ENCODE measurements at regions not wholly inside any gene's neighbourhood (a gene's known extent, or its start where the extent isn't known, plus 50 kb on each side); places are given as distances from the start of the nearest gene placed in this dataset.
"Not testable (repeated sequence)": the region's sequence is repeated elsewhere in the genome, so short reads cannot be mapped to it uniquely, and the experiment has no call there.

- Histone ChIP-seq H3K4me1 (peaks cover 0 to 9% (median 0%) of the 10 kb centered on the region in 4 donors), H3K27me3 (no peaks in the 10 kb centered on the region), H3K9me3 (no peaks in the 10 kb centered on the region), H3K36me3 (no peaks in the 10 kb centered on the region), H3K4me3 (no peak overlapping the region), H3K27ac (no peak overlapping the region)
- TF ChIP-seq EP300 (IDR thresholded peaks at IDR 0.05) (no peak), CTCF (IDR thresholded peaks at IDR 0.05) (no peak), POLR2A (IDR thresholded peaks at IDR 0.05) (no peak)
- WGBS, 2 donors = 74 to 78% methylated on average over 6 of the region's 6 CpGs
- DNase-seq (ENCODE audit: low spot score in 2 of 2) = no peak
Observed at GRCh38 chr14:76699209-76699938, 61.9 kb upstream of the VASH1 start.

- DNase-seq (ENCODE audit: low spot score in 2 of 2) = no peak
- H3K4me3 ChIP-seq = no peak overlapping the region
- WGBS, 2 donors = 82 to 84% methylated on average over 8 of the region's 8 CpGs
- H3K36me3 ChIP-seq = no peaks in the 10 kb centered on the region
- H3K27me3 ChIP-seq = no peaks in the 10 kb centered on the region
- no peak overlapping the region for H3K27ac ChIP-seq
- H3K4me1 ChIP-seq = peaks cover 0 to 9% (median 0%) of the 10 kb centered on the region in 4 donors
- H3K9me3 ChIP-seq = no peaks in the 10 kb centered on the region
- TF ChIP-seq POLR2A (IDR thresholded peaks at IDR 0.05) (no peak), EP300 (IDR thresholded peaks at IDR 0.05) (no peak), CTCF (IDR thresholded peaks at IDR 0.05) (no peak)
Observed at GRCh38 chr14:76699939-76700590, 61.2 kb upstream of the VASH1 start.

GRCh38 chr14:76701436-76701835, 59.8 kb upstream of the VASH1 start:
- no peaks in the 10 kb centered on the region for H3K9me3 ChIP-seq
- 89% methylated on average over 3 of the region's 3 CpGs for WGBS, 2 donors
- no peak for DNase-seq (ENCODE audit: low spot score in 2 of 2)
- peak overlapping the region in 2 of 4 donors; percentile 3 to 53 for H3K27ac ChIP-seq
- TF ChIP-seq EP300 (IDR thresholded peaks at IDR 0.05) = no peak
- no peaks in the 10 kb centered on the region for H3K27me3 ChIP-seq
- peaks cover 0 to 9% (median 0%) of the 10 kb centered on the region in 4 donors for H3K4me1 ChIP-seq
- no peaks in the 10 kb centered on the region for H3K36me3 ChIP-seq
- no peak overlapping the region for H3K4me3 ChIP-seq

DNA sequence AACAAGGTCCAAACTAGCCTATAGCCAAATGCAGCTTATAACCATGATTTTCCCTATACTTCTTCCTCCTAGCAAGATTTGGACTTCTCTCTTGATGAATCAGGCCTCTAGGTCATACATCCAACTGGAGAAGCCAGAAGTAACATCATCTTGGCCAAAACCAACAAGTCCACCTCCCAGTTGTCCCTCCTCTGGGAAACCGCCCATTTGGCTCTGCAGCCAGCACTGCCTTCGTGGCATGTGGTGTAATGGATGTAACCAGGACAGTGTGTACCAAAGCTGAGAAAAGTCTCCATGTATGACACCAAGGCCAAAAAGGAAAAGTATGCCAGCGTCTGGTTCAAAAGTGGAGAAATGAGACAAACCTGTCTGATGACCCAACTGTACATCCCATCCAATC, 59.3 kb upstream of the VASH1 start:
- Histone ChIP-seq H3K9me3 (no peaks in the 10 kb centered on the region), H3K36me3 (no peaks in the 10 kb centered on the region), H3K4me1 (peaks cover 0 to 9% (median 0%) of the 10 kb centered on the region in 4 donors), H3K27me3 (no peaks in the 10 kb centered on the region), H3K4me3 (no peak overlapping the region), H3K27ac (peak overlapping the region in 1 of 4 donors; percentile 21)
- peak; percentile 68 to 88 for DNase-seq (ENCODE audit: low spot score in 2 of 2)
- WGBS, 2 donors = 65% methylated on average over 3 of the region's 3 CpGs
- TF ChIP-seq EP300 (IDR thresholded peaks at IDR 0.05) = peak; percentile 36 to 85
- TF ChIP-seq CTCF (IDR thresholded peaks at IDR 0.05) = no peak

DNA sequence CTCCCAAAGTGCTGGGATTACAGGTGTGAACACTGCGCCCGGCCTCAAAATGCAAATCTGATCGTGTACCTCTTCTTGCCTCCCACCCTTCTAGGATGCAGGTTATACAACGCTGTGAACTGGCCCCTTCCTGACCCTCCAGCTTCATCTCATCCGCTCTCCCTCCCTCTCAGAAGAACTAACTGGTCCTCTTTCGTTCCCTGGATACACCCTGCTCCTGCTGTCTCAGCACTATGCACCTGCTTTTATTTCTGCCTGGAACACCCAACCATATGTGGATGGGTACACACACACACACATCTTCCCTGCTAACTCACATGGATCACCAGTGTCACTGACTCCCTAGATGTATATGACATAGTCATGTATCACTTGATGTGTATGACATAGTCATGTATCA, 56.1 kb upstream of the VASH1 start:
- Histone ChIP-seq H3K36me3 (no peaks in the 10 kb centered on the region), H3K4me1 (peaks cover 0 to 8% (median 0%) of the 10 kb centered on the region in 4 donors), H3K9me3 (no peaks in the 10 kb centered on the region), H3K4me3 (no peak overlapping the region), H3K27me3 (no peaks in the 10 kb centered on the region), H3K27ac (no peak overlapping the region)
- DNase-seq (ENCODE audit: low spot score in 2 of 2) = no peak
- WGBS, 2 donors = 92 to 93% methylated on average over 6 of the region's 6 CpGs
- TF ChIP-seq POLR2A (IDR thresholded peaks at IDR 0.05) (no peak), CTCF (IDR thresholded peaks at IDR 0.05) (no peak), EP300 (IDR thresholded peaks at IDR 0.05) (no peak)

DNA sequence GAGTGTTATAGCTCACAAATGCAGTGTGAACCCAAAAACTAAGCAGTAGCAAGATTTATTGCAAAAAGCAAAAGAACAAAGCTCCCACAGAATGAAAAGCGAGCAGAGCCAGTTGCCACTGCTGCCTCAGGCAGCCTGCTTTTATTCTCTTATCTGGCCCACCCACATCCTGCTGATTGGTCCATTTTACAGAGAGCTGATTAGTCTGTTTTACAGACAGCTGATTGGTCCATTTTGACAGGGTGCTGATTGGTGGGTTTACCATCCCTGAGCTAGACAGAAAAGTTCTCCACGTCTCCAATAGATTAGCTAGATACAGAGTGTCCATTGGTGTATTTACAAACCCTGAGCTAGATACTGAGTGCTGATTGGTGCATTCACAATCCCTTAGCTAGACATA, 55.1 kb upstream of the VASH1 start:
- H3K4me1 ChIP-seq = not testable (repeated sequence)

More for the DNA sequence above, 55.1 kb upstream of the VASH1 start:
- DNase-seq (ENCODE audit: low spot score in 2 of 2); H3K27ac ChIP-seq; H3K9me3 ChIP-seq; H3K4me3 ChIP-seq; H3K36me3 ChIP-seq; H3K27me3 ChIP-seq: not testable (repeated sequence)
- 85 to 92% methylated on average over 2 of the region's 2 CpGs for WGBS, 2 donors

Measured in tibial nerve (tissue), 4 donors.